Omental fat pad (tissue), 3 donors: ENCODE measurements at regions not wholly inside any gene's neighbourhood (a gene's known extent, or its start where the extent isn't known, plus 50 kb on each side); places are given as distances from the start of the nearest gene placed in this dataset.
"Not testable (repeated sequence)": the region's sequence is repeated elsewhere in the genome, so short reads cannot be mapped to it uniquely, and the experiment has no call there.

Experiments used
- ATAC-seq: fragments of 150-250 bp; one replicate; pipeline ENCODE4 v1.9.1; 2016; ENCODE audit warnings: mild to moderate bottlenecking, moderate library complexity; ENCODE audit not compliant: low FRiP score
- DNase-seq: peaks from one replicate; pipeline ENCODE4 v3.0.0-alpha.2; 2019; ENCODE audit warnings: low spot score
- TF ChIP-seq, protein P1 (sequence below), 3 donors: fragments of 450-650 bp; IDR thresholded peaks; one replicate each; pipeline ENCODE4 v1.5.1; 2016 to 2017; ENCODE audit warnings: antibody characterized with exemption in 3 of 3, mild to moderate bottlenecking in 3 of 3, moderate library complexity in 2 of 3

DNA sequence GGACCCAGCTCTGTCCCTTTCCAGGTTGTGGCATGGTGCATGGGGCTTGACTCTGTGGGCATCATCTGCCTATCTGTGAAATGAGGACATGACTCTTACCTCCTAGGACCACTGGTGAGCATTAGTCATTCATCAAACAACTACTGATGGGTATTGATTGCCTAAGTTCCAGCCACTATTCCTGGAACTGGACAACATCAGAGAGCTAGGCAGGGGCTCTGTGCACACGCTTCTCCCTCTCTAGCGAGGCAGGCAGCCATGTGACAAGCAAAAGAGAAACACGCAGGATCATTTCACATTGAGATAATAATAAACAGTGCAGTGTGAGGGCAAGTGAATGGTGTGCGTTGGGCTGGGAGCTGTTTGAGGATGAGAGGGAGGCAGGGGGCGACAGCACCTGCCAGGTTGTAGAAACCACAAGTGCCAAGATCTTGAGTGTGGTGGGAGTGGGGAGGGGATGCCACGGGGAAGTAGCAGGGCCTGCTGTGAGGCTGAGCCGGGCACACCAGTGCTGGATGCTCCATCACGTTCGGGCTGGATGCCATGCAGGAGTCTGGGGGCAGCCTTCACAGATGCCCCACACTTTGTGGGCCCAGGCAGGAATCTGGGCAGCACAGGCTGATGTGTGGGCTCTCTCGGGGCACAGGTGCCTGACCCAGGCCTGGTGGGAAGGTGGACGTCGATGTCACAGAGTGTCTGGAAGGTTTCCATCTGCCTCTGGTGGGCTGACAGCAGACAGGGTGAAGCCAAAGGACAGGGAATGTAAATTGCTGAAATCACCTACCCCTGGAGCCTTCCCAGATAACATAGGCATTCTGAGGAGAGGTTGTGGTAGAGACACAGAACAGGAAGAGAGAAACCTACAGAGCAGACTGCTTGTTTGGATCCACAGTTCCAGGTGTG is 405.5 kb downstream of the RPS24 start:
- TF ChIP-seq, protein P1, sequence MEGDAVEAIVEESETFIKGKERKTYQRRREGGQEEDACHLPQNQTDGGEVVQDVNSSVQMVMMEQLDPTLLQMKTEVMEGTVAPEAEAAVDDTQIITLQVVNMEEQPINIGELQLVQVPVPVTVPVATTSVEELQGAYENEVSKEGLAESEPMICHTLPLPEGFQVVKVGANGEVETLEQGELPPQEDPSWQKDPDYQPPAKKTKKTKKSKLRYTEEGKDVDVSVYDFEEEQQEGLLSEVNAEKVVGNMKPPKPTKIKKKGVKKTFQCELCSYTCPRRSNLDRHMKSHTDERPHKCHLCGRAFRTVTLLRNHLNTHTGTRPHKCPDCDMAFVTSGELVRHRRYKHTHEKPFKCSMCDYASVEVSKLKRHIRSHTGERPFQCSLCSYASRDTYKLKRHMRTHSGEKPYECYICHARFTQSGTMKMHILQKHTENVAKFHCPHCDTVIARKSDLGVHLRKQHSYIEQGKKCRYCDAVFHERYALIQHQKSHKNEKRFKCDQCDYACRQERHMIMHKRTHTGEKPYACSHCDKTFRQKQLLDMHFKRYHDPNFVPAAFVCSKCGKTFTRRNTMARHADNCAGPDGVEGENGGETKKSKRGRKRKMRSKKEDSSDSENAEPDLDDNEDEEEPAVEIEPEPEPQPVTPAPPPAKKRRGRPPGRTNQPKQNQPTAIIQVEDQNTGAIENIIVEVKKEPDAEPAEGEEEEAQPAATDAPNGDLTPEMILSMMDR (IDR thresholded peaks at IDR 0.05) = no peak
- DNase-seq (no peak), ATAC-seq (no peak)

DNA sequence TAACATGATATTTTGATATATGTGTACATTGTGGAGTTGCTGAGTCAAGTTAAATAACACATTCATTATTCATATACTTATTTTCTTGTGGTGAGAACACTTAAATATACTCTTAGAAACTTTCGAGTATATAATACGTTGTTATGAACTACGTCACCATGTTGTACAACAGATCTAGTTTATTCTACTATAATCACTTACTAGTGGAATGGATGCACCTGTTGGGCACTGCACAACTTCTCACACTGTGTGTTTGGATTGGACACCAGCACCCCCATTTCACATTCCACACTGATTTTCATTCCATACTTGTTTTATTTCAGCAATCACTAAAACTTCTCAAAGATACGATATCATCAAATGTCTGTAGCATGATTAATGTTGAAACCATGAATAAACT is 407.3 kb downstream of the RPS24 start:
- ATAC-seq (no peak), DNase-seq (no peak)
- TF ChIP-seq, protein P1 (IDR thresholded peaks at IDR 0.05) = no peak

DNA sequence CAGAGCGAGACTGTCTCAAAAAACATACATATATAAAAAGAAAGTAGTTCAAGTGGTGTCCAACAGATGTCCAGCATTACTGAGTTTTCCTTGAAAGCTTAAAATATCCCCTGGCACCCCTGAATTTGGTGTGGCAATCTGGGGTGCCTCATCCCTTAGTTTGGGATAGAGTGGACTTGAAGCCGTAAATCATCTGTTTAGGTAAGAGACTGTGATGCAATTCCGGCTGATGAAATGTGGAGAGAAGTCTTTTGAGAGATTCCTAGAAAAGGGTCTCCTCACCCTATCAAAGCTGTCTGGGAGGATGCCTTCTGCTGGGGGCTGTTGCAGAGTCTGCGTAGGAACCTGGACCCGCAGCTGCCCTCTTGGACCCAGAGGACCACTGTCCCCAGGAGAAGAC is 408.0 kb downstream of the RPS24 start:
- ATAC-seq = no peak
- TF ChIP-seq, protein P1 (IDR thresholded peaks at IDR 0.05) = no peak
- DNase-seq = no peak

DNA sequence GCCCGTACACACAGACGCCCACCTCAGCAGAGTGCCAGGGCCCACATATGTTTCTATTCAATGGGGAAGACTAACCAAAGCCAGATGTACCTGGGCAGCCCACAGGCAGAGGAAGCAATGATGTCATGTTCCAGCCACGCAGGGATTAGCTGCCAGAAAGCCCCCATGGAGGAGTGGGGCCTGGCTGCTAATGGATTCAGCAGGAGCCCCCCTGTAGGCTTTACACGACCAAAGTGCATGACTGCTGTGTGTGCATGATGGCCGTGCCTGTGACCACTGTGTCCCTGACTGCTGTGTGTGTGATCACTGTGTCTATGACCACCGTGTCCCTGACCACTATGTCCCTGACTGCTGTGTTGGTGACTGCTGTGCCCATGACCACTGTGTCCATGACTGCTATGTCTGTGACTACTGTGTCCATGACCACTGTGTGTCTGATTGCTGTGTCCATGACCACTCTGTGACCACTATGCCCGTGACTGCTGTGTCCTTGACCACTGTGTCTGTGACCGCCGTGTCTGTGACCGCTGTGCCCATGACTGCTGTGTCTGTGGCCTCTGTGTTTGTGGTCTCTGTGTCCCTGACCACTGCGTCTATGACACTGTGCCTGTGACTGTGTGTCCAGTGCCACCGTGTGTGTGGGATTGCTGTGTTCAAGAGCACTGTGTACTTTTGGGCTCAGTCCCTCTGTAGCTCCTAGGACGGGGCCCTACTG is 409.3 kb downstream of the RPS24 start:
- TF ChIP-seq, protein P1 (IDR thresholded peaks at IDR 0.05) = no peak
- ATAC-seq (no peak), DNase-seq (no peak)

DNA sequence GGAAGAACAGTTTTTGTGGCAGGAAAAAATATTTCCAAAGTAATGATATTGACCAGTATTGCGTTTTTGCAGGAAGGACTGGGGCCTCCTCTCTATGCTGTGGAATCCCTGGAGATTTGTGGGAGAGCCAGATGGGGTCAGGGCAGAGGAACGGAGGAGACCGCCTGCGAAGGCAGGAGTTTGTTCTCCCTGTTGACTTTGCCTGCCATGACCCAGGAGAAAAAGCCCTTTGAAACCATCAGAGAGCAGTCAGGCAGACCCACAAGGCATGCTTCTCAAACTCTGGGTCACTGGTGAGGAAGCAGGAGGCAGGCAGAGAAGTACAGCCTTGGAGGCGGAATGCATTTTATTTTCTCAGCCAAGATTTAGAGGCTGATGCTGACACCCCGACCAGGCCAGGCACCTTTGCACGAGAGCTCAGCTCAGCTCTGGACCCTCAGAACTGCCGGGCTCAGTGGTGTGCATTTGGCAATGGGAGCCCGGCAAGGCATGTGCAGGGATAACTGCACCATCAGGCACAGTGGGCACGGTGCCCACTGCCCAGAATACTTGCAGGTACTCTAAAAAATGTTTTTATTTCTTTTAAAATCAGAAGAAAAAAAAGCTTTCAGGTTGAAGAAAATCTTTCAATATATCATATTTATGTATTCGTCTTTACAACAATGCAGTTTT is 410.4 kb downstream of the RPS24 start:
- no peak for DNase-seq
- TF ChIP-seq, protein P1 (IDR thresholded peaks at IDR 0.05) = no peak
- no peak for ATAC-seq

DNA sequence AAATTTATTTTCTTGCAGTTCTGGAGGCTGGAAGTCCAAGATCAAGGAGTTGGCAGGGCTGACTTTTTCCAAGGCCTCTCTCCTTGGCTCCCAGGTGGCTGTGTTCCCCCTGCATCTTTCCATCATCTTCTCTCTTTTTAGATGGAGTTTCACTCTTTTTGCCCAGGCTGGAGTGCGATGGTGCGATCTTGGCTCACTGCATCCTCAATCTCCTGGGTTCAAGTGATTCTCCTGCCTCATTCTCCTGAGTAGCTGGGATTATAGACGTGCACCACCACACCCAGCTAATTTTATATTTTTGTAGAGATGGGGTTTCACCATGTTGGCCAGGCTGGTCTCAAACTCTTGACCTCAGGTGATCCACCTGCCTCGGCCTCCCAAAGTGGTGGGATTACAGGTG is 411.1 kb downstream of the RPS24 start:
- not testable (repeated sequence) for ATAC-seq, DNase-seq

DNA sequence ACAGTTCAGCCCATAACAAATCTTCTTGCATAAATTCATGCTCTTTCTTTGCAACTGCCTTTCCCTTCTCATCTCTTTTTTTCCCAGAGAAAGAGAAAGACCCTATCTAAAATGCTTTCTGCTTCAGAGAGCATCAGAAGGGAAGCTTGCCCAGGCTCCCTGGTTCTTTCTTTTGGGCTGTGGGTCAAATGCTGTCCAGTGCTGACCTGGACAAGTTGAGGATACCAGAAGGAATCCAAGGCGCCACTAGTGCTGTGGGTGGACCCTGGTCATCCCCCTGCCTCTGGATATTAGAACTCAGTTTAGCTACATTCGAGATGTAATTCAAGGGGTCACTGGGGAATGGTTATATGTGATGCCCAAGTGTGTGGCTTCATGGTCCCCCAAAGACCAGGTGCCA is 411.6 kb downstream of the RPS24 start:
- DNase-seq = no peak
- TF ChIP-seq, protein P1 (IDR thresholded peaks at IDR 0.05) = no peak
- ATAC-seq = no peak
